Glomerular visceral epithelial cell (primary cell): ENCODE measurements at regions not wholly inside any gene's neighbourhood (a gene's known extent, or its start where the extent isn't known, plus 50 kb on each side); places are given as distances from the start of the nearest gene placed in this dataset.
A peak's percentile ranks its signal among the peaks of the same experiment; 100 is the strongest.
"Not testable (repeated sequence)": the region's sequence is repeated elsewhere in the genome, so short reads cannot be mapped to it uniquely, and the experiment has no call there.

Experiments
- DNase-seq: peaks from one replicate; pipeline ENCODE4 v3.0.0-alpha.2; 2016; ENCODE audit errors: extremely low spot score

DNA sequence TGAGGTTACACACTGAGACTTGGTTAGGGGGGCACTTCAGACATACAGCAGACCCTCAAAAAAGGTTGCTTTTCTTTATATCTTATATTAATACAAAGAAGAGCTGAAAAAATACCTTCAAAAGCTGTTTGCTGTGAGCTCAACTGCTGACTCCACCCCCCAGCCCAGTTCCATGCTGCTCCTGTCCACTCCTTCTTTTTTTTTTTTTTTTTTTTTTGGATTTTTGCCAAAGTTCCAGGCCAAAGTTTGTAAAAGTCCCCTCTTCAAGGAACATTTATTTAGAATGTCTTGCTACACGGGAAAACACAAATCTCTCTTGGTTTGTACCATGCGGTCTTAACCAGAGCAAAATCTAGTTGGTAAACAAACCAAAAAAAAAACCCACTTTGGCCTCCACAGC is 85.3 kb upstream of the AKAP12 start:
- DNase-seq, result no peak

- no peak for DNase-seq
Measured at GRCh38 chr6:151155095-151155494, 84.7 kb upstream of the AKAP12 start.

GRCh38 chr6:151160929-151161757 is 78.6 kb upstream of the AKAP12 start:
- peak; percentile 63 for DNase-seq

DNA sequence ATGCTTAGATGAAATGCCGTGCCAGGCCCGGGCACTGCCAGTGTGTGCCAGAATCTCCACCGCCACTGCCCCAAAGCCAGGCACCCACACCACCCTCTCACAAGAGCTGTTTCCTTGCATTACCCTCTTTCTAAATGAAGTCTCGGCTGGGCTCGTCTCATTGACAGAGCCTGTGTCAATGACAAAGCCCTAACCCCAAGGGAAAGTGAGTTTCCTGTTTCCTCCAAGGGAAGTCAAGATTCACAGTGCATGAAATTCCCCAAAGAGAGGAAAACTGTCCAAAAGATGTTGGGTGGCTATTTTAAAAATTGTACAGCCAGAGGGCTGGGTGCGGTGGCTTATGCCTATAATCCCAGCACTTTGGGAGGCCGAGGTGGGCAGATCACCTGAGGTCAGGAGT is 75.4 kb upstream of the AKAP12 start:
- DNase-seq, result no peak

DNA sequence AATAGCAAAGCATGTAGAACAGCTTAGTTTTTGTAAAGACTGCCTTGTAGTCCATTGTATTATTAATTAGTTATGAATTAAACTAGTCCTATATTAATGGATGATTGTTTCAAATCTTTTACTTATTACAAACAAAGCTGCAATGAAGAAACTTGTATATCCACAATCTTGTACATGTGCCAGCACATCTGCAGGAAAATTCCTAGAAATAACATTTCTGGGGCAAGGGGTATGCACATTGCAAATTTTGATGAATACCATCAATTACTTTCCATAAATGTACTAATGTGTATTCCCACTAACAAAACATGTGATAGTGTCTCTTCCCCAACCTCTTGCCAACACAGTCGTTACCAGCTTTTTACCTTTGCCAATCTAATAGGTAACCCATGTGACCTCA is 73.6 kb upstream of the AKAP12 start:
- DNase-seq, result no peak

- no peak for DNase-seq
Measured at GRCh38 chr6:151167034-151167433, 72.7 kb upstream of the AKAP12 start.

- DNase-seq, result no peak
Measured at GRCh38 chr6:151170622-151171246, 69.0 kb upstream of the AKAP12 start.

- no peak for DNase-seq
Measured at GRCh38 chr6:151172751-151173150, 67.0 kb upstream of the AKAP12 start.

DNA sequence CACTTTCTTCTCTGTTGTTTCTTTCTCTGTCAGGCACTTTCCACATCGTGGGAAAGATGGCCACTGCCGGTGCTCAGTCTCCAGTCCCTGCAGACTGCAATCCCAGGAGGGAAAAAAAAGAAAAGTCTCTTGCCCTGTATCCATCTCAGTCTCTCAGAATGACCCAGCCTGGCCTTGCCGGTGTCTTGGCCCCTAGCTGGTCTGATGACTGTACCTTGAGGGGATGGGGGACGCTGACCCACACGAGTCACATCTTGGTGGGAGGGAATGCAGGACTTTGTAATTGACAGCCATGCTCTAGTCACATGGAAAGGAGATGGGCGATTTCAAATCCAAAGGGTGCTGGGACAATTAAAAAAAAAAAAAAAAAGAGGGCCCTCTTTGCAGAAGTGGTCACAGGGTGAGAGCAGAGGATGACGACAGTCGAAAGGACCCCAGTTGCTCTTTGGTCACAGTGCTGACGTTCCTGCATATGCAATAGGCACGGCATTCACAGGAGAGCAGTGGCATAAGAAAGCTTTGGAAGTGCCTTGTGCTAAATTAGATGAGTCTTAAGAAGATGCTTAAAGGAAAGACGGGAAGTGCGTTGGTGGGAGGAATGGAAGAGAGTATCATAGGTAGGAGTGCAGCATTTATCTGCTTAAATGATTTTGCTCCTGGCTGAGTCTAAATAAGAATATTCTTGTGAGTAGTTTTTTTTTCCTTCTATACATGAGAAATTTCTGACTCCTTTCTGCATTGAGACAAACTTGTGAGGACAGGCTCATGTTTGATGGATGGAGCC is 63.9 kb upstream of the AKAP12 start:
- DNase-seq, result no peak

DNA sequence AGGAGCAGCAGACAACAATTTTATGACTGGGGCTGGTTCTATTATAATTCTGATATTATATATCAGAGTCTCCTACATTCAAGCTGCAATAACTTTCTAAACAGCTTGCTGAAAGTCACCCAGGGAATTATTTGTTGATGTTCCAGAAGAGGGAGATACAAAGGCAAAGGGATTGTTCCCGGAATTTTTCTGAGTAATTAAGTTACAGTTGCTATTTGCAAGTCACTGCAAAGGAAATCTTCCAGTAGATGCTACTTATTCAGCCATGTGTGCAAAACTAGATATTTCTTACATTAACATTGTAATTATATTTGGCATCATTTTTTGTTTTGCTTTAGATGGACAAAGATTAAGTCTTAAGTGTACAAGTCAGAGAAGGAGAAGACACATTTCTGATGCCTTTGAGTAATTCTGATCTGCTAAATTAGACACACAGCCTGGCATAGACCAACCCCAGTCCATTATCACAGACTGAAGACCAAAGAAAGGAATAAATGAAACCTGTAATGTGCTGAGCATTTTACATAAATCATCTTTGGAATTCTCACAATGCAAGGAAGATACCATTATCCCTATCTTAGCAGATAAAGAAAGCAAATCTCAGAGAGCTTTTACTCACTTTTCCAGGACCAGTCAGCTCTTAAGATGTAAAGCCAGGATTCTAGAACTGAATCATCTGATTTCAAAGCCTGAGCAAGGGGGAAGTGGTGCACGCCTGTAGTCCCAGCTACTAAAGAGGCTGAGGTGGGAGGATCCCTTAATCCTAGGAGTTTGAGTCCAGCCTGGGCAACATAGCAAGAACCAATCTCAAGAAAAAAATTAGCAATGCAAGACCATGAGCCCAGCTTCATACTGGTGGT is 62.6 kb upstream of the AKAP12 start:
- no peak for DNase-seq

DNA sequence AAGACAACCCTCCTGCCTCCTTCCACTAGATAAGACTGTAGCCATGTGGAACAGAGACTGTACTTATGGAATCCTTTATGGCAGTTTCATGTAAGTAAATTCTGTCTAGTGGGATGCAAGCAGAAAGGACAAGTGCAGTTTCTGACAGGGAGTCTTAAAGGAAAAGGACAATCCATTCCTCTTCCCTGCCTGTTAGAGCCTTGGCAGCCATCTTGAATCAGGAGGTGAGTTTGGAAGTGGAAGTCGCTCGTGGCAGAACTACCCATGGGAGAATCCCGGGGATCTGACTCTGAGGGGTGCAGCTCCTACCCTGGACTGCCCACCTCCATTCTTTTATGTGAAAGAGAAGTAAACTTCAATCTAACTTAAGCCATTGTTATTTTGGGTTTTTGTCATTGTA is 61.4 kb upstream of the AKAP12 start:
- no peak for DNase-seq

- DNase-seq, result peak; percentile 22
Measured at GRCh38 chr6:151179321-151179720, 60.4 kb upstream of the AKAP12 start.

GRCh38 chr6:151180330-151181048 is 59.3 kb upstream of the AKAP12 start:
- no peak for DNase-seq

- no peak for DNase-seq
Measured at GRCh38 chr6:151181706-151182363, 57.9 kb upstream of the AKAP12 start.

GRCh38 chr6:151182958-151183357 is 56.8 kb upstream of the AKAP12 start:
- not testable (repeated sequence) for DNase-seq

DNA sequence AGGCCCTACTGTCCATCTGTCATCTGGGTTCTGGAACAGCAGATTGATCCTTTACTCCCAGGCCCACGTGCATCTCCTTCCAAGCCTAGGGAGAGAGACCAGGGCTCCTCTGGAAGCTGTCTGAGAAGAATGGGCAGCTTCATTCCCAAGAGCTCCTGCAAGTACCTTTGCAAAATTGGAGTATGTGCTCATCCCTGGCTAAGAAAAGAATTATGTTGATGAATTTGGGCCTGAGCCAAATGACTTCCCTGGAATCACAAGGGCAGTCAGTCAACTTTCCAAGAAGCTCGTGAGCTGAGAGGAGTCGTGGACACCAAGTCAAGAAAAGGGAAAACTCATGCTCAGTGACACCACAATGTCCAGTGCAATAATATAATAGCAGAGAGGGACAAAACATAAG is 54.6 kb upstream of the AKAP12 start:
- no peak for DNase-seq

DNA sequence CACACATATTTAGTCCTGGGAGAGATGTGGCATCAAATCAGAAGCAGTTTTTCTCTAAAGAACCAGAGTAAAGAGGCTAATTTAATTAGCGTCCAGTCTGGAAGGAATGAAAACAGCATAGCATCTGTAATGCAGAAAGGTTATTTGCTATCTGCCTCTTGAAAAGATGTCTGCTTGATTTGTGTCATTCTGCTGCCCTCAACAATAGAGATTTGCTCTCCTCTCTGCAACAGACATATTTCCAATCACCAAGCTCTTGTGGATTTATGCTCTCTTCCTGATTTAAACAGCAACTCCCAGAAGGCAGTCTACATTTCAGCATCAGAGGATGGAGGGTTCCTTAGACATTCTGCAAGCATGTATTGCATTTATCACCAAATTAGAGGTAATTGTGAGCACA is 53.5 kb upstream of the AKAP12 start:
- DNase-seq, result no peak

DNA sequence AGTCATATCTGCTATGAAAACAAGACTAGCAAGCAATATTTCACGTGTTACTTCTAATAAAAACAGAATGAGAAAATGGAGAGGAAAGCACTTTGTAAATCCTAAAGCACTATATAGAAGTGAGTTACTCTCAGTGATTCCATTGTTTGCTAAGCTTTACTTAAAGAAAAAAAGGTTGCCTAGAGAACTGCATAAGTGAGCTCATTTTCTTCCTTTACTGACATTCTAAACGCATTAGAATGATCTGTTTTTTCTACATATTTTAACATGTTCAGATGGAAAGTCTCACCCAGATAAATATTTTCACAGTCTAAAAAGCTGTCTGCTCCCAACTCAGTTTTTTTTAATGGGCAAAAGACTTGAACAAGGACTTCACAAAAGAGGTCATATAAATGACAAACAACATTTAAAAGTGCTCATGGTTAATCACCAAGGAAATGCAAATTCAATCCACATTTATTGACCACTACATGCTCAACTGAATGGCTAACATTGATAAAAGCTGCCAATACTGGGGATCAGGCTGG is 52.9 kb upstream of the AKAP12 start:
- DNase-seq, result no peak
